ENCODE measurements at regions not wholly inside any gene's neighbourhood (a gene's known extent, or its start where the extent isn't known, plus 50 kb on each side); places are given as distances from the start of the nearest gene placed in this dataset.

- TF ChIP-seq CTCF (conservative IDR thresholded peaks at IDR 0.05; ENCODE audit: low read depth, low read length) (no peak), EZH2 (IDR thresholded peaks at IDR 0.05; ENCODE audit: low read length, unreplicated experiment) (no peak)
Observed at GRCh38 chr6:137956098-137956488, 89.0 kb downstream of the TNFAIP3 start.
